ENCODE measurements at regions not wholly inside any gene's neighbourhood (a gene's known extent, or its start where the extent isn't known, plus 50 kb on each side); places are given as distances from the start of the nearest gene placed in this dataset.

DNA sequence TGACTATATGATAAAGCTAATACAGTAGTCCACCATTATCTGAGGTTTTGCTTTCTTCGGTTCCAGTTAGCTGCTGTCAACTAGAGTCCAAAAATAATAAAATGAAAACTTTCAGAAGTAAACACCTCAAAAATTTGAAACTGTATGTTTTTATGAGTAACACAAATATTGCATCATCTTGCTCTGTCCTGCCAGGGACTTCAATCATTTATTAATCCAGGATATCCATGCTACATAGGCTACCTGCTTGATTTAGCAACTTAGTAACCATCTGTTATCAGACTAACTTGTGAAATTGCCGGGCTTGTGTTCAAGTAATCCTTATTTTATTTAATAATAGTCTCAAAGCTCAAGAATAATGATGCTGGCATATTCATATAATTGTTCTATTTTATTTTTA is 1537.8 kb upstream of the PABPC4L start:
- H3K79me2 ChIP-seq (ENCODE audit: control insufficient read depth, low read length), result no peaks in the 10 kb centered on the region

DNA sequence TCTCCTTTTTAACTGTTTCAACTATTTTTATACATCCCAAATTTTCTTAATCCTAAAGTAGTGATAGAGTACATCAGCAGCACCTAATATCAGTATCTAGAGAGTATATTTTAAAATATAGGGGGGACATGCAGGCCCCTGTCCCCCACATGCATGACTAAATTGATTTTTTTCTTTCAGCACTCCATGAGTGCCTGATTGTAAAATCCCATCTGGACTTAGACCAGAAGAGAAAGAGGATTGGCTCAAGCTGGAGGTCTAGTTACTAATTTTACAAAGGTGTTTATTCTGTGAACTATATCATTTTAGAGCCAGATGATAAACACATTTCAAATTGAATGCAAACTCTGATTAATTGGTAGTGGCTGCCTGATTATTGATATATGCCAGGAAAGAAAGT is 1533.9 kb upstream of the PABPC4L start:
- no peak overlapping the region for H3K4me3 ChIP-seq (ENCODE audit: low read length)
- TF ChIP-seq EZH2phosphoT487 (IDR thresholded peaks at IDR 0.05; ENCODE audit: borderline replicate concordance, low read length), result no peak
- TF ChIP-seq, protein P1, sequence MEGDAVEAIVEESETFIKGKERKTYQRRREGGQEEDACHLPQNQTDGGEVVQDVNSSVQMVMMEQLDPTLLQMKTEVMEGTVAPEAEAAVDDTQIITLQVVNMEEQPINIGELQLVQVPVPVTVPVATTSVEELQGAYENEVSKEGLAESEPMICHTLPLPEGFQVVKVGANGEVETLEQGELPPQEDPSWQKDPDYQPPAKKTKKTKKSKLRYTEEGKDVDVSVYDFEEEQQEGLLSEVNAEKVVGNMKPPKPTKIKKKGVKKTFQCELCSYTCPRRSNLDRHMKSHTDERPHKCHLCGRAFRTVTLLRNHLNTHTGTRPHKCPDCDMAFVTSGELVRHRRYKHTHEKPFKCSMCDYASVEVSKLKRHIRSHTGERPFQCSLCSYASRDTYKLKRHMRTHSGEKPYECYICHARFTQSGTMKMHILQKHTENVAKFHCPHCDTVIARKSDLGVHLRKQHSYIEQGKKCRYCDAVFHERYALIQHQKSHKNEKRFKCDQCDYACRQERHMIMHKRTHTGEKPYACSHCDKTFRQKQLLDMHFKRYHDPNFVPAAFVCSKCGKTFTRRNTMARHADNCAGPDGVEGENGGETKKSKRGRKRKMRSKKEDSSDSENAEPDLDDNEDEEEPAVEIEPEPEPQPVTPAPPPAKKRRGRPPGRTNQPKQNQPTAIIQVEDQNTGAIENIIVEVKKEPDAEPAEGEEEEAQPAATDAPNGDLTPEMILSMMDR (IDR thresholded peaks at IDR 0.05; ENCODE audit: low read depth, low read length, poor library complexity, severe bottlenecking), result no peak
- H3K27me3 ChIP-seq (ENCODE audit: control insufficient read depth, low read length), result no peaks in the 10 kb centered on the region
- H3K4me1 ChIP-seq (ENCODE audit: control insufficient read depth, low read length), result no peaks in the 10 kb centered on the region
- no peaks in the 10 kb centered on the region for H4K20me1 ChIP-seq (ENCODE audit: control insufficient read depth, insufficient read depth, low read depth, low read length)
- no peak overlapping the region for H3K4me2 ChIP-seq (ENCODE audit: low read length)
- no peaks in the 10 kb centered on the region for H3F3A ChIP-seq (ENCODE audit: control insufficient read depth, insufficient read depth)
- H3K79me2 ChIP-seq (ENCODE audit: control insufficient read depth, low read length), result no peaks in the 10 kb centered on the region
- no peaks in the 10 kb centered on the region for H3K36me3 ChIP-seq (ENCODE audit: control insufficient read depth, low read length)
- H3K9me2 ChIP-seq (replicated peaks; ENCODE audit: control insufficient read depth, low read length), result no peaks in the 10 kb centered on the region
- H3K27ac ChIP-seq (ENCODE audit: low read depth, low read length), result no peak overlapping the region
- no peaks in the 10 kb centered on the region for H3K9me3 ChIP-seq (ENCODE audit: control insufficient read depth, insufficient read depth, low read length)

More for the DNA sequence above, 1537.8 kb upstream of the PABPC4L start:
- Histone ChIP-seq H3K4me3 (ENCODE audit: low read length) (no peak overlapping the region), H3K4me2 (ENCODE audit: low read length) (no peak overlapping the region), H3K9me2 (replicated peaks; ENCODE audit: control insufficient read depth, low read length) (no peaks in the 10 kb centered on the region), H3F3A (ENCODE audit: control insufficient read depth, insufficient read depth) (no peaks in the 10 kb centered on the region), H4K20me1 (ENCODE audit: control insufficient read depth, insufficient read depth, low read depth, low read length) (no peaks in the 10 kb centered on the region), H3K9me3 (ENCODE audit: control insufficient read depth, insufficient read depth, low read length) (no peaks in the 10 kb centered on the region), H3K27me3 (ENCODE audit: control insufficient read depth, low read length) (no peaks in the 10 kb centered on the region), H3K27ac (ENCODE audit: low read depth, low read length) (no peak overlapping the region), H3K4me1 (ENCODE audit: control insufficient read depth, low read length) (no peaks in the 10 kb centered on the region), H3K36me3 (ENCODE audit: control insufficient read depth, low read length) (no peaks in the 10 kb centered on the region)
- TF ChIP-seq, protein P1 (IDR thresholded peaks at IDR 0.05; ENCODE audit: low read depth, low read length, poor library complexity, severe bottlenecking), result no peak
- TF ChIP-seq EZH2phosphoT487 (IDR thresholded peaks at IDR 0.05; ENCODE audit: borderline replicate concordance, low read length), result no peak

DNA sequence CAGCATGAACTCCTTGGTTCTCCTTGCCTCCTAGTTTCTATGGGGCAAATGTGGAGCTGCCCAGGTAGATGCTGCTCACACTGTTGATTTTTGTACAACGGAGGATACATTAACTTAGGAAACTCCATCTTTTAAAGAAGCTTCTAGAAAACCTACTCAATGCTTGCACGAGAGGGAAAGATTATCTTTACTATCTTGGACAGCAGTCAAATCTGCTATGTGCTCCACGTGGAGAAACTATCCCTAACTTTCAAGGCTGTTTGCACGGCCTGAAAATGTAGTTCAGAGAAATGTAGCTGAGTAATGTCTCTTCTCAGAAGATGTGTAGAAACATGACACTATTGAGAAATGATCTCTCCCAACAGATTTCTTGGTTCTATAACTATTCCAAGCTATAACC is 1530.9 kb upstream of the PABPC4L start:
- no peaks in the 10 kb centered on the region for H3K36me3 ChIP-seq (ENCODE audit: control insufficient read depth, low read length)
- no peaks in the 10 kb centered on the region for H3K9me2 ChIP-seq (replicated peaks; ENCODE audit: control insufficient read depth, low read length)
- H3F3A ChIP-seq (ENCODE audit: control insufficient read depth, insufficient read depth), result no peaks in the 10 kb centered on the region
- no peaks in the 10 kb centered on the region for H3K4me1 ChIP-seq (ENCODE audit: control insufficient read depth, low read length)
- H3K27me3 ChIP-seq (ENCODE audit: control insufficient read depth, low read length), result no peaks in the 10 kb centered on the region
- H4K20me1 ChIP-seq (ENCODE audit: control insufficient read depth, insufficient read depth, low read depth, low read length), result no peaks in the 10 kb centered on the region
- no peaks in the 10 kb centered on the region for H3K9me3 ChIP-seq (ENCODE audit: control insufficient read depth, insufficient read depth, low read length)
- H3K27ac ChIP-seq (ENCODE audit: low read depth, low read length), result no peak overlapping the region
- H3K4me3 ChIP-seq (ENCODE audit: low read length), result no peak overlapping the region
- no peaks in the 10 kb centered on the region for H3K79me2 ChIP-seq (ENCODE audit: control insufficient read depth, low read length)
- TF ChIP-seq, protein P1 (IDR thresholded peaks at IDR 0.05; ENCODE audit: low read depth, low read length, poor library complexity, severe bottlenecking), result no peak
- TF ChIP-seq EZH2phosphoT487 (IDR thresholded peaks at IDR 0.05; ENCODE audit: borderline replicate concordance, low read length), result no peak
- H3K4me2 ChIP-seq (ENCODE audit: low read length), result no peak overlapping the region

DNA sequence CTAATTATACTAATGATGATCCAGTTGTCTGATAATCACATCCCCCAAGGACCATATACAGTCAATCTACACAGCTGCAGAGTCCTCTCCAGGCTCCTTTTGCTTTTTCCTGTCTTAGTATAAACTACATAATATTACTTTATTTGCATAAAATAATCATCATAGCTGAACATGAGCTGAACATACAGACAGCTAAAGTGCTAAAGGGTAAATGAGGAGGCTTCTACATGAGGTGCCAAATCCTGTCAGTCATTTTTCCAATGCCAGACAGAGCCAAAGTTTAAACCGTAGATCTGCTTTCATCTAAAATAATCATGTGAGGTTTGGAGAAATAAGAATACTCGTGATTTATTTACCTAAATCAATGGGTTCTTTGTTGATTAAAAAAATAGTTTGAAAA is 1530.1 kb upstream of the PABPC4L start:
- TF ChIP-seq, protein P1 (IDR thresholded peaks at IDR 0.05; ENCODE audit: low read depth, low read length, poor library complexity, severe bottlenecking), result no peak
- no peak for TF ChIP-seq EZH2phosphoT487 (IDR thresholded peaks at IDR 0.05; ENCODE audit: borderline replicate concordance, low read length)
- Histone ChIP-seq H3K4me2 (ENCODE audit: low read length) (no peak overlapping the region), H3K27me3 (ENCODE audit: control insufficient read depth, low read length) (no peaks in the 10 kb centered on the region), H3K27ac (ENCODE audit: low read depth, low read length) (no peak overlapping the region), H3K4me3 (ENCODE audit: low read length) (no peak overlapping the region), H4K20me1 (ENCODE audit: control insufficient read depth, insufficient read depth, low read depth, low read length) (no peaks in the 10 kb centered on the region), H3K9me2 (replicated peaks; ENCODE audit: control insufficient read depth, low read length) (no peaks in the 10 kb centered on the region), H3K9me3 (ENCODE audit: control insufficient read depth, insufficient read depth, low read length) (no peaks in the 10 kb centered on the region), H3K4me1 (ENCODE audit: control insufficient read depth, low read length) (no peaks in the 10 kb centered on the region), H3F3A (ENCODE audit: control insufficient read depth, insufficient read depth) (no peaks in the 10 kb centered on the region), H3K36me3 (ENCODE audit: control insufficient read depth, low read length) (no peaks in the 10 kb centered on the region), H3K79me2 (ENCODE audit: control insufficient read depth, low read length) (no peaks in the 10 kb centered on the region)
